Activated T-cell treated with anti-CD3 and anti-CD28 coated beads, Interleukin-2, amount 50 U/mL, for 4 hours (primary cell): ENCODE measurements at regions not wholly inside any gene's neighbourhood (a gene's known extent, or its start where the extent isn't known, plus 50 kb on each side); places are given as distances from the start of the nearest gene placed in this dataset.

Experiments used
- ATAC-seq, 2 donors: fragments of 200-7000 bp; cut with Tn5 transposase; one replicate each; pipeline ENCODE4 v1.10.0; 2021
- DNase-seq: peaks from one replicate; pipeline ENCODE4 v3.0.0-alpha.2; 2020
- H3K27me3 Mint-ChIP-seq: one replicate; pipeline ENCODE4 v1.8.0; 2021; ENCODE audit warnings: low read depth, mixed read lengths
- H3K36me3 Mint-ChIP-seq: one replicate; pipeline ENCODE4 v1.8.0; 2022; ENCODE audit warnings: mixed read lengths; ENCODE audit not compliant: insufficient read depth
- H3K4me1 Mint-ChIP-seq: one replicate; pipeline ENCODE4 v1.8.0; 2021; ENCODE audit warnings: low read depth, mixed read lengths
- H3K4me3 Mint-ChIP-seq: one replicate; pipeline ENCODE4 v1.8.0; 2021; ENCODE audit warnings: mild to moderate bottlenecking, moderate library complexity, mixed read lengths
- H3K9me3 Mint-ChIP-seq: one replicate; pipeline ENCODE4 v1.8.0; 2021; ENCODE audit warnings: mixed read lengths

GRCh38 chr6:122524056-122524455, 52.4 kb upstream of the SERINC1 start:
- Mint-ChIP-seq H3K4me3 (no peak overlapping the region), H3K36me3 (no peaks in the 10 kb centered on the region), H3K4me1 (no peaks in the 10 kb centered on the region), H3K9me3 (peaks cover 3% of the 10 kb centered on the region), H3K27me3 (peaks cover 24% of the 10 kb centered on the region)
- DNase-seq (no peak), ATAC-seq (no peak)

GRCh38 chr6:122530440-122531046, 58.9 kb upstream of the SERINC1 start:
- H3K4me3 Mint-ChIP-seq, result no peak overlapping the region
- peaks cover 3% of the 10 kb centered on the region for H3K9me3 Mint-ChIP-seq
- peak; percentile 77 to 80 for ATAC-seq
- peaks cover 24% of the 10 kb centered on the region for H3K27me3 Mint-ChIP-seq
- H3K36me3 Mint-ChIP-seq, result no peaks in the 10 kb centered on the region
- H3K4me1 Mint-ChIP-seq, result peaks cover 3% of the 10 kb centered on the region
- DNase-seq, result peak; percentile 39

- H3K9me3 Mint-ChIP-seq, result no peaks in the 10 kb centered on the region
- DNase-seq, result no peak
- no peaks in the 10 kb centered on the region for H3K36me3 Mint-ChIP-seq
- ATAC-seq, result no peak
- H3K4me1 Mint-ChIP-seq, result no peaks in the 10 kb centered on the region
- no peak overlapping the region for H3K4me3 Mint-ChIP-seq
- H3K27me3 Mint-ChIP-seq, result peaks cover 2% of the 10 kb centered on the region
These were observed 61.9 kb upstream of the PKIB start for GRCh38 chr6:122548281-122548680.

GRCh38 chr6:122548820-122549219, 61.4 kb upstream of the PKIB start:
- ATAC-seq, result no peak
- Mint-ChIP-seq H3K9me3 (no peaks in the 10 kb centered on the region), H3K36me3 (no peaks in the 10 kb centered on the region), H3K4me3 (no peak overlapping the region), H3K27me3 (no peaks in the 10 kb centered on the region), H3K4me1 (no peaks in the 10 kb centered on the region)
- no peak for DNase-seq

- H3K4me1 Mint-ChIP-seq, result no peaks in the 10 kb centered on the region
- no peaks in the 10 kb centered on the region for H3K9me3 Mint-ChIP-seq
- ATAC-seq (no peak), DNase-seq (no peak)
- no peaks in the 10 kb centered on the region for H3K27me3 Mint-ChIP-seq
- H3K36me3 Mint-ChIP-seq, result no peaks in the 10 kb centered on the region
- no peak overlapping the region for H3K4me3 Mint-ChIP-seq
These were observed 56.5 kb upstream of the PKIB start for GRCh38 chr6:122553697-122554096.

- no peak for DNase-seq
- no peak for ATAC-seq
- Mint-ChIP-seq H3K9me3 (peaks cover 2% of the 10 kb centered on the region), H3K27me3 (no peaks in the 10 kb centered on the region), H3K4me1 (no peaks in the 10 kb centered on the region), H3K36me3 (no peaks in the 10 kb centered on the region), H3K4me3 (no peak overlapping the region)
These were observed 54.6 kb upstream of the PKIB start for GRCh38 chr6:122555561-122555960.

GRCh38 chr6:122558080-122558479, 52.1 kb upstream of the PKIB start:
- H3K4me1 Mint-ChIP-seq, result no peaks in the 10 kb centered on the region
- H3K4me3 Mint-ChIP-seq, result no peak overlapping the region
- H3K36me3 Mint-ChIP-seq, result no peaks in the 10 kb centered on the region
- H3K9me3 Mint-ChIP-seq, result peaks cover 19% of the 10 kb centered on the region
- ATAC-seq, result no peak
- no peaks in the 10 kb centered on the region for H3K27me3 Mint-ChIP-seq
- no peak for DNase-seq
